MM.1S (cell line): ENCODE measurements at regions not wholly inside any gene's neighbourhood (a gene's known extent, or its start where the extent isn't known, plus 50 kb on each side); places are given as distances from the start of the nearest gene placed in this dataset.

Experiments used
- DNase-seq: peaks from one replicate; pipeline ENCODE4 v3.0.0-alpha.2; 2015
- H2AFZ ChIP-seq: fragments of 300-600 bp; sonication (generic); 2 replicates; pipeline ENCODE4 v1.6.0; 2016; ENCODE audit warnings: antibody characterized with exemption, low read length
- H3F3A ChIP-seq: fragments of 300-600 bp; sonication (generic); 2 replicates; pipeline ENCODE4 v1.6.1; 2016; ENCODE audit warnings: mild to moderate bottlenecking, antibody characterized with exemption, low read length, moderate library complexity, mixed read lengths; ENCODE audit not compliant: insufficient read depth
- H3K27ac ChIP-seq: fragments of 300-600 bp; sonication (generic); 2 replicates; pipeline ENCODE4 v1.5.1; 2016; ENCODE audit warnings: mild to moderate bottlenecking, low read length
- H3K27me3 ChIP-seq: fragments of 300-600 bp; sonication (generic); replicated peaks from 2 replicates; pipeline ENCODE4 v1.6.0; 2016; ENCODE audit warnings: low read length; ENCODE audit not compliant: insufficient read depth
- H3K36me3 ChIP-seq: fragments of 300-600 bp; sonication (generic); replicated peaks from 2 replicates; pipeline ENCODE4 v1.6.1; 2016; ENCODE audit warnings: mild to moderate bottlenecking, low read length, mixed read lengths; ENCODE audit not compliant: insufficient read depth
- H3K4me1 ChIP-seq: fragments of 300-600 bp; sonication (generic); 2 replicates; pipeline ENCODE4 v1.6.1; 2016; ENCODE audit warnings: low read length, mixed read lengths
- H3K4me2 ChIP-seq: fragments of 300-600 bp; sonication (generic); 2 replicates; pipeline ENCODE4 v1.6.0; 2016; ENCODE audit warnings: low read depth, low read length
- H3K4me3 ChIP-seq: fragments of 300-600 bp; sonication (generic); 2 replicates; pipeline ENCODE4 v1.5.1; 2016; ENCODE audit warnings: low read length, mixed read lengths
- H3K79me2 ChIP-seq: fragments of 300-600 bp; sonication (generic); 2 replicates; pipeline ENCODE4 v1.6.1; 2016; ENCODE audit warnings: mixed run types, low read length, mixed read lengths
- H3K9ac ChIP-seq: fragments of 300-600 bp; sonication (generic); 2 replicates; pipeline ENCODE4 v1.6.1; 2016; ENCODE audit warnings: low read length, mixed read lengths
- H3K9me2 ChIP-seq: fragments of 300-600 bp; sonication (generic); replicated peaks from 2 replicates; pipeline ENCODE4 v1.6.1; 2016; ENCODE audit warnings: mild to moderate bottlenecking, low read length, mixed read lengths; ENCODE audit not compliant: insufficient read depth
- H3K9me3 ChIP-seq: fragments of 300-600 bp; sonication (generic); replicated peaks from 2 replicates; pipeline ENCODE4 v1.6.1; 2016; ENCODE audit warnings: mild to moderate bottlenecking, low read length, mixed read lengths; ENCODE audit not compliant: insufficient read depth
- H4K20me1 ChIP-seq: fragments of 300-600 bp; sonication (generic); 2 replicates; pipeline ENCODE4 v1.6.1; 2016; ENCODE audit warnings: mild to moderate bottlenecking, low read length, moderate library complexity, mixed read lengths; ENCODE audit not compliant: insufficient read depth
- CTCF ChIP-seq: fragments of 300-600 bp; sonication (generic); IDR thresholded peaks from 2 replicates; pipeline ENCODE4 v1.5.1; 2016; ENCODE audit warnings: antibody characterized with exemption, low read length, mixed read lengths
- EZH2 ChIP-seq: fragments of 300-600 bp; sonication (generic); optimal IDR thresholded peaks from 2 replicates; pipeline ENCODE3; 2017; ENCODE audit warnings: low read depth, mild to moderate bottlenecking, antibody characterized with exemption, low read length, mixed read lengths
- EZH2phosphoT487 ChIP-seq: fragments of 300-600 bp; sonication (generic); IDR thresholded peaks from 2 replicates; pipeline ENCODE4 v1.6.1; 2018; ENCODE audit warnings: antibody characterized with exemption, low read length

GRCh38 chr11:38460429-38460828 is 1862.4 kb upstream of the RAG2 start:
- Histone ChIP-seq H3K27me3 (no peaks in the 10 kb centered on the region), H3K9me2 (no peaks in the 10 kb centered on the region), H4K20me1 (no peaks in the 10 kb centered on the region), H2AFZ (no peak overlapping the region), H3K9me3 (no peaks in the 10 kb centered on the region), H3K4me1 (no peaks in the 10 kb centered on the region), H3F3A (no peaks in the 10 kb centered on the region), H3K9ac (no peak overlapping the region), H3K79me2 (no peaks in the 10 kb centered on the region), H3K4me3 (no peak overlapping the region), H3K27ac (no peak overlapping the region), H3K36me3 (no peaks in the 10 kb centered on the region), H3K4me2 (no peak overlapping the region)
- no peak for DNase-seq
- TF ChIP-seq EZH2phosphoT487: no peak
- no peak for TF ChIP-seq EZH2
- no peak for TF ChIP-seq CTCF

GRCh38 chr11:38456371-38456770 is 1858.3 kb upstream of the RAG2 start:
- no peak for TF ChIP-seq CTCF
- TF ChIP-seq EZH2phosphoT487: no peak
- TF ChIP-seq EZH2: no peak
- Histone ChIP-seq H3K4me1 (no peaks in the 10 kb centered on the region), H3K4me2 (no peak overlapping the region), H3F3A (no peaks in the 10 kb centered on the region), H3K79me2 (no peaks in the 10 kb centered on the region), H4K20me1 (no peaks in the 10 kb centered on the region), H3K9me3 (no peaks in the 10 kb centered on the region), H3K36me3 (no peaks in the 10 kb centered on the region), H2AFZ (no peak overlapping the region), H3K27me3 (no peaks in the 10 kb centered on the region), H3K4me3 (no peak overlapping the region), H3K9me2 (no peaks in the 10 kb centered on the region), H3K9ac (no peak overlapping the region), H3K27ac (no peak overlapping the region)
- DNase-seq: no peak

- Histone ChIP-seq H3K9ac (no peak overlapping the region), H3K79me2 (no peaks in the 10 kb centered on the region), H3K27me3 (no peaks in the 10 kb centered on the region), H3K9me2 (no peaks in the 10 kb centered on the region), H4K20me1 (no peaks in the 10 kb centered on the region), H3K4me3 (no peak overlapping the region), H3K4me2 (no peak overlapping the region), H3K9me3 (no peaks in the 10 kb centered on the region), H3F3A (no peaks in the 10 kb centered on the region), H2AFZ (no peak overlapping the region), H3K4me1 (no peaks in the 10 kb centered on the region), H3K27ac (no peak overlapping the region), H3K36me3 (no peaks in the 10 kb centered on the region)
- no peak for TF ChIP-seq EZH2phosphoT487
- TF ChIP-seq CTCF: no peak
- TF ChIP-seq EZH2: no peak
- DNase-seq: no peak
These were observed 1850.2 kb upstream of the RAG2 start for GRCh38 chr11:38448284-38448683.

GRCh38 chr11:38446336-38446735 is 1848.3 kb upstream of the RAG2 start:
- TF ChIP-seq EZH2 (no peak), EZH2phosphoT487 (no peak), CTCF (no peak)
- no peaks in the 10 kb centered on the region for H3F3A ChIP-seq
- no peaks in the 10 kb centered on the region for H3K4me1 ChIP-seq

More at GRCh38 chr11:38446336-38446735, 1848.3 kb upstream of the RAG2 start:
- Histone ChIP-seq H3K4me3 (no peak overlapping the region), H3K9me2 (no peaks in the 10 kb centered on the region), H3K9me3 (no peaks in the 10 kb centered on the region), H3K27me3 (no peaks in the 10 kb centered on the region), H3K79me2 (no peaks in the 10 kb centered on the region), H3K9ac (no peak overlapping the region), H4K20me1 (no peaks in the 10 kb centered on the region), H3K4me2 (no peak overlapping the region), H3K27ac (no peak overlapping the region), H2AFZ (no peak overlapping the region), H3K36me3 (no peaks in the 10 kb centered on the region)
- no peak for DNase-seq
